HepG2 (cell line): ENCODE measurements at regions not wholly inside any gene's neighbourhood (a gene's known extent, or its start where the extent isn't known, plus 50 kb on each side); places are given as distances from the start of the nearest gene placed in this dataset.

Experiments
- ATAC-seq: fragments of 200-7000 bp; cut with Tn5 transposase; 3 replicates; pipeline ENCODE4 v1.9.1; 2020; ENCODE audit warnings: mild to moderate bottlenecking, moderate library complexity
- BruUV-seq: library from RNA; stranded (reverse); fragments of 400-500 nt; replicated peaks from 2 replicates; lab custom pipeline; 2021; lab: Mats Ljungman, UMichigan
- CTCF ChIA-PET: fragments of 300-600 bp; formaldehyde crosslinking; extraction: SDS; loops from one replicate; lab custom pipeline; 2021; ENCODE audit warnings: low total read pairs, inconsistent platforms, low intra/inter-chr PET ratio; lab: Yijun Ruan, JAX
- POLR2A ChIA-PET: fragments of 350-600 bp; sonication (Branson Sonifier 250); formaldehyde crosslinking; loops from one replicate; lab custom pipeline; 2020; ENCODE audit warnings: antibody characterized with exemption, inconsistent platforms; lab: Yijun Ruan, JAX
- DNase-seq: peaks from one replicate; pipeline ENCODE4 v3.0.0-alpha.2; 2015; ENCODE audit warnings: low spot score
- FAIRE-seq: peaks from 3 replicates; lab custom pipeline; 2011; peaks lifted over from hg19 to GRCh38; lab: Jason Lieb, UNC
- H2AFZ ChIP-seq: one replicate; pipeline ENCODE4 v1.6.1; 2011; ENCODE audit warnings: low read length, inconsistent platforms
- H3K27ac ChIP-seq: fragments of 300-600 bp; 3 replicates; pipeline ENCODE4 v1.8.0; 2011; ENCODE audit warnings: mixed run types, mild to moderate bottlenecking, mixed read lengths, low read length, inconsistent platforms; ENCODE audit not compliant: insufficient read depth; ENCODE audit errors: extremely low read length
- H3K27me3 ChIP-seq, 2 experiments: fragments of 200-600 bp in 1 of 2; 2 replicates in 1 of 2; 3 replicates in 1 of 2; pipeline versions ENCODE4 v1.6.0 to v1.8.0; 2011; ENCODE audit warnings: low read length in 2 of 2, mild to moderate bottlenecking in 2 of 2, moderate library complexity in 2 of 2, inconsistent platforms in 1 of 2; ENCODE audit not compliant: insufficient read depth in 2 of 2, control insufficient read depth in 1 of 2
- H3K36me3 ChIP-seq, 2 experiments: fragments of 200-600 bp in 1 of 2; replicated peaks in 1 of 2; 2 replicates in 1 of 2; 3 replicates in 1 of 2; pipeline versions ENCODE4 v1.5.1 to v1.8.0; 2011; ENCODE audit warnings: low read length in 2 of 2, inconsistent platforms in 1 of 2; ENCODE audit not compliant: insufficient read depth in 2 of 2, control insufficient read depth in 1 of 2
- H3K4me1 ChIP-seq: 2 replicates; pipeline ENCODE4 v1.5.1; 2012; ENCODE audit warnings: low read length, inconsistent platforms; ENCODE audit not compliant: insufficient read depth
- H3K4me2 ChIP-seq: 2 replicates; pipeline ENCODE4 v1.6.0; 2011; ENCODE audit warnings: low read depth, low read length, inconsistent platforms
- H3K4me3 ChIP-seq, 3 experiments: fragments of 200-600 bp in 1 of 3; sonication (generic), shearing (Covaris generic) in 1 of 3; replicated peaks in 1 of 3; 2 replicates each; pipeline ENCODE4 v1.5.1; 2011 to 2016; ENCODE audit warnings: low read length in 3 of 3, inconsistent platforms in 2 of 3, low read depth in 2 of 3, mild to moderate bottlenecking in 2 of 3, control low read depth in 1 of 3, mixed read lengths in 1 of 3; ENCODE audit not compliant: insufficient read depth in 1 of 3
- H3K79me2 ChIP-seq: one replicate; pipeline ENCODE4 v1.6.1; 2011; ENCODE audit warnings: low read length, inconsistent platforms; ENCODE audit not compliant: insufficient read depth
- H3K9ac ChIP-seq: 2 replicates; pipeline ENCODE4 v1.6.0; 2011; ENCODE audit warnings: mild to moderate bottlenecking, low read depth, low read length, inconsistent platforms; ENCODE audit not compliant: insufficient read depth
- H3K9me3 ChIP-seq: 2 replicates; pipeline ENCODE4 v1.5.1; 2012; ENCODE audit warnings: mild to moderate bottlenecking, low read length
- H4K20me1 ChIP-seq: 2 replicates; pipeline ENCODE4 v1.6.0; 2011; ENCODE audit warnings: inconsistent platforms, mild to moderate bottlenecking, low read length, moderate library complexity; ENCODE audit not compliant: insufficient read depth
- CREB1 ChIP-seq, 2 experiments: fragments of 450-650 bp in 1 of 2; IDR thresholded peaks; 2 replicates each; pipeline ENCODE4 v1.6.1; 2016 to 2017; ENCODE audit warnings: control low read depth in 1 of 2, mild to moderate bottlenecking in 1 of 2, missing compliant biosample characterization in 1 of 2, missing genetic modification characterization in 1 of 2
- ERF ChIP-seq: IDR thresholded peaks from 2 replicates; pipeline ENCODE4 v1.6.1; 2018; ENCODE audit warnings: missing biosample characterization, missing genetic modification reagents
- MTF2 ChIP-seq: sonication (generic); formaldehyde crosslinking; IDR thresholded peaks from 2 replicates; pipeline ENCODE4 v1.5.0; 2020; ENCODE audit warnings: missing genetic modification reagents, borderline replicate concordance
- NR2F1 ChIP-seq, 2 experiments: fragments of 450-650 bp in 1 of 2; formaldehyde crosslinking in 1 of 2; IDR thresholded peaks; 2 replicates each; pipeline versions ENCODE4 v1.5.0 to v1.6.1; 2016 to 2020; ENCODE audit warnings: mild to moderate bottlenecking in 1 of 2, missing compliant biosample characterization in 1 of 2, missing genetic modification reagents in 1 of 2, moderate library complexity in 1 of 2
- PAWR ChIP-seq: sonication (generic); formaldehyde crosslinking; IDR thresholded peaks from 2 replicates; pipeline ENCODE4 v1.4.0; 2020; ENCODE audit warnings: missing genetic modification reagents, mild to moderate bottlenecking, borderline replicate concordance
- RFXAP ChIP-seq: sonication (generic); formaldehyde crosslinking; IDR thresholded peaks from 2 replicates; pipeline ENCODE4 v1.4.0; 2020; ENCODE audit warnings: missing genetic modification reagents, borderline replicate concordance
- ZBTB20 ChIP-seq: sonication (generic); formaldehyde crosslinking; IDR thresholded peaks from 2 replicates; pipeline ENCODE4 v1.8.1; 2023; ENCODE audit warnings: missing genetic modification reagents, low read depth, mild to moderate bottlenecking, borderline replicate concordance
- ZNF567 ChIP-seq: sonication (generic); formaldehyde crosslinking; IDR thresholded peaks from 2 replicates; pipeline ENCODE4 v1.8.1; 2023; ENCODE audit warnings: mild to moderate bottlenecking, missing genetic modification reagents, borderline replicate concordance
- ZNF768 ChIP-seq: sonication (generic); formaldehyde crosslinking; IDR thresholded peaks from 2 replicates; pipeline ENCODE4 v1.4.0; 2020; ENCODE audit warnings: missing genetic modification reagents
- WGBS: methylation state at CpG from one replicate; pipeline ENCODE4 v1.1.6; 2017; ENCODE audit warnings: low lambda C conversion rate; 5-methylcytosine and 5-hydroxymethylcytosine counted together
- in situ Hi-C: cut with HindIII; loops from 2 replicates; pipeline ENCODE4 v1.10.0; 2017; ENCODE audit warnings: low pct_unique_long_range_greater_than_20kb; ENCODE audit not compliant: extremely low pct_ligation_motif_present
- intact Hi-C: fragments of 100-400 bp; cut with micrococcal nuclease; formaldehyde crosslinking; loops from one replicate; pipeline ENCODE4 v1.10.0; 2022; ENCODE audit not compliant: unreplicated experiment
- TF ChIP-seq, protein P1 (sequence below): sonication (generic); formaldehyde crosslinking; IDR thresholded peaks from 2 replicates; pipeline ENCODE4 v1.8.1; 2023; ENCODE audit warnings: mild to moderate bottlenecking, moderate library complexity, missing genetic modification reagents
- TF ChIP-seq, protein P2 (sequence below): IDR thresholded peaks from 2 replicates; pipeline ENCODE4 v1.6.1; 2016; ENCODE audit warnings: low read depth, missing genetic modification reagents, missing compliant biosample characterization

DNA sequence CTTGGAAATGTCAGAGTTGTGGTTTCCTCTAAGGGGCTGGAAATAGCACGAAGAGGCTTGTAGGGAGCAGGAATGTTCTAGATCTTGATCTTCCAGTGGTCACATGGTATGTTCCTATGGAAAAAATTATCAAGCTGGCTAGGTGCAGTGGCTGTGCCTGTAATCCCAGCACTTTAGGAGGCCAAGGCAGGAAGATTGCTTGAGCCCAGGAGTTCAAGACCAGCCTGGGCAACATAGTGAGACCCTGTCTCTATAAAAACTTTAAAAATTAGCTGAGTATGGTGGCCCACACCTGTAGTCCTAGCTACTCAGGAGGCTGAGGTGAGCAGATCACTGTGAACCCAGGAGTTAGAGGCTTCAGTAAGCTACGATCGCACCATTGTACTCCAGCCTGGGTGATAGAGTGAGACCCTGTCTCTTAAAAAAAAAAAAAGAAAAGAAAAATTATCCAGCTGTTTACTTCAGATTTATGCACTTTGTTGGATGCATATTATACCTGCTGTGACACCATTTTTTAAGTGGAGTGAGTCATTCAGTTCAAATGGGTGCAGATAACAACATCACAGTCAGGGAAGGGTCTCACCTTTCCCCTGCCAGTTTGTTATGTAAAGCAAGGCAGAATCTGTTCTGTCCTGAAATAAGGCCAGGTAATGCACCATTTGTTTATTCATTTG is 65.7 kb upstream of the LYRM9 start:
- Histone ChIP-seq H3K27ac (no peak overlapping the region), H3K4me2 (no peak overlapping the region), H3K36me3 (no peaks in the 10 kb centered on the region), H3K9ac (no peak overlapping the region), H3K9me3 (no peaks in the 10 kb centered on the region), H2AFZ (no peak overlapping the region), H3K4me3 (no peak overlapping the region), H3K79me2 (no peaks in the 10 kb centered on the region), H3K4me1 (no peaks in the 10 kb centered on the region), H4K20me1 (no peaks in the 10 kb centered on the region), H3K27me3 (peaks cover 0 to 5% of the 10 kb centered on the region in 2 experiments; a peak in 2 of 5 replicates)
- FAIRE-seq (no peak), ATAC-seq (no peak), DNase-seq (no peak)
- in situ Hi-C loops (no loop called here), intact Hi-C loops (no loop called here)
- no peak for TF ChIP-seq ZNF768 (CRISPR knock-in tag)
- TF ChIP-seq RFXAP (CRISPR knock-in tag): no peak
- TF ChIP-seq CREB1 (IDR thresholded peaks at IDR 0.05): no peak
- TF ChIP-seq CREB1 (CRISPR knock-in tag; IDR thresholded peaks at IDR 0.05): no peak
- TF ChIP-seq, protein P1, sequence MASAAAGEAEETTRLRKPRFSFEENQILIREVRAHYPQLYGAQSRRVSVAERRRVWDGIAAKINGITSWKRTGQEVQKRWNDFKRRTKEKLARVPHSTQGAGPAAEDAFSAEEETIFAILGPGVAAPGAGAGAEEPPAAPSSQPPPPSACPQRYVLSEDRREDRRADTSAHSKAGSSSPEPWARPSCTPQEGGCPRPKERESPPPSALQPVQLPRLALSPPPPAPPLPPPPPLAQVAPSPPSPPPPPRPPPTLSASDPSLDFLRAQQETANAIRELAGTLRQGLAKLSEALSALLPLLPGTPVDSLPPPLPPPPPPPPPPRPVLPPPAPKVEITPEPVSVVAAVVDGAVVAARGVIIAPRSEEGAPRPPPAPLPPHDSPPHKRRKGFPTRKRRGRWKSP (CRISPR knock-in tag): no peak
- CTCF ChIA-PET: no interaction called here
- POLR2A ChIA-PET: no interaction called here
- WGBS: 42% methylated on average over 3 of the region's 3 CpGs
- BruUV-seq: no TSS peak

DNA sequence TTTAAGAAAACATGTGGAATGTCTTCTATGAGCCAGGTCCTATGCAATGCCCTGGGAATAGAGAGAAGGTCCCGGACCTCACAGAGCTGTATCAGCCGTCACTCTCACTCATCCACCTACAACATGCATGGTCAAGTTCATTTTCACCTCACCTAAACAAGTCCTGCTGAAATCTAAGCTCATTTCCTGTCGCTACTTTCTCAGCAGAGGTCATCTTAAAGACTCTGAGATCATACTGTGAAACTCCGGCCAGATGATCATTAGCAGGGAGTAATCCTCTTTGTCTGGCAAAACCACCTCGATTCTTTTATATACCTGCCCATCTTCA is 66.2 kb upstream of the LYRM9 start:
- DNase-seq (no peak), FAIRE-seq (no peak), ATAC-seq (no peak)
- Histone ChIP-seq H3K4me2 (no peak overlapping the region), H3K79me2 (no peaks in the 10 kb centered on the region), H3K9me3 (no peaks in the 10 kb centered on the region), H4K20me1 (no peaks in the 10 kb centered on the region), H3K4me3 (no peak overlapping the region), H3K4me1 (no peaks in the 10 kb centered on the region), H3K27ac (no peak overlapping the region), H2AFZ (no peak overlapping the region), H3K9ac (no peak overlapping the region), H3K27me3 (peaks cover 0 to 3% of the 10 kb centered on the region in 2 experiments; a peak in 1 of 5 replicates), H3K36me3 (no peaks in the 10 kb centered on the region)
- ChIA-PET CTCF (no interaction called here), POLR2A (no interaction called here)
- in situ Hi-C loops: no loop called here
- no TSS peak for BruUV-seq
- 13% methylated on average over 5 of the region's 5 CpGs for WGBS
- no peak for TF ChIP-seq ZBTB20 (CRISPR knock-in tag)
- TF ChIP-seq NR2F1 (CRISPR knock-in tag; IDR thresholded peaks at IDR 0.05): no peak
- no peak for TF ChIP-seq ERF
- TF ChIP-seq, protein P2, sequence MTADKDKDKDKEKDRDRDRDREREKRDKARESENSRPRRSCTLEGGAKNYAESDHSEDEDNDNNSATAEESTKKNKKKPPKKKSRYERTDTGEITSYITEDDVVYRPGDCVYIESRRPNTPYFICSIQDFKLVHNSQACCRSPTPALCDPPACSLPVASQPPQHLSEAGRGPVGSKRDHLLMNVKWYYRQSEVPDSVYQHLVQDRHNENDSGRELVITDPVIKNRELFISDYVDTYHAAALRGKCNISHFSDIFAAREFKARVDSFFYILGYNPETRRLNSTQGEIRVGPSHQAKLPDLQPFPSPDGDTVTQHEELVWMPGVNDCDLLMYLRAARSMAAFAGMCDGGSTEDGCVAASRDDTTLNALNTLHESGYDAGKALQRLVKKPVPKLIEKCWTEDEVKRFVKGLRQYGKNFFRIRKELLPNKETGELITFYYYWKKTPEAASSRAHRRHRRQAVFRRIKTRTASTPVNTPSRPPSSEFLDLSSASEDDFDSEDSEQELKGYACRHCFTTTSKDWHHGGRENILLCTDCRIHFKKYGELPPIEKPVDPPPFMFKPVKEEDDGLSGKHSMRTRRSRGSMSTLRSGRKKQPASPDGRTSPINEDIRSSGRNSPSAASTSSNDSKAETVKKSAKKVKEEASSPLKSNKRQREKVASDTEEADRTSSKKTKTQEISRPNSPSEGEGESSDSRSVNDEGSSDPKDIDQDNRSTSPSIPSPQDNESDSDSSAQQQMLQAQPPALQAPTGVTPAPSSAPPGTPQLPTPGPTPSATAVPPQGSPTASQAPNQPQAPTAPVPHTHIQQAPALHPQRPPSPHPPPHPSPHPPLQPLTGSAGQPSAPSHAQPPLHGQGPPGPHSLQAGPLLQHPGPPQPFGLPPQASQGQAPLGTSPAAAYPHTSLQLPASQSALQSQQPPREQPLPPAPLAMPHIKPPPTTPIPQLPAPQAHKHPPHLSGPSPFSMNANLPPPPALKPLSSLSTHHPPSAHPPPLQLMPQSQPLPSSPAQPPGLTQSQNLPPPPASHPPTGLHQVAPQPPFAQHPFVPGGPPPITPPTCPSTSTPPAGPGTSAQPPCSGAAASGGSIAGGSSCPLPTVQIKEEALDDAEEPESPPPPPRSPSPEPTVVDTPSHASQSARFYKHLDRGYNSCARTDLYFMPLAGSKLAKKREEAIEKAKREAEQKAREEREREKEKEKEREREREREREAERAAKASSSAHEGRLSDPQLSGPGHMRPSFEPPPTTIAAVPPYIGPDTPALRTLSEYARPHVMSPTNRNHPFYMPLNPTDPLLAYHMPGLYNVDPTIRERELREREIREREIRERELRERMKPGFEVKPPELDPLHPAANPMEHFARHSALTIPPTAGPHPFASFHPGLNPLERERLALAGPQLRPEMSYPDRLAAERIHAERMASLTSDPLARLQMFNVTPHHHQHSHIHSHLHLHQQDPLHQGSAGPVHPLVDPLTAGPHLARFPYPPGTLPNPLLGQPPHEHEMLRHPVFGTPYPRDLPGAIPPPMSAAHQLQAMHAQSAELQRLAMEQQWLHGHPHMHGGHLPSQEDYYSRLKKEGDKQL (CRISPR knock-in tag): no peak
- TF ChIP-seq PAWR (CRISPR knock-in tag): no peak
- TF ChIP-seq MTF2 (CRISPR knock-in tag): no peak
- no peak for TF ChIP-seq ZNF567 (CRISPR knock-in tag)
- intact Hi-C loops: no loop called here
